ENCODE measurements at regions not wholly inside any gene's neighbourhood (a gene's known extent, or its start where the extent isn't known, plus 50 kb on each side); places are given as distances from the start of the nearest gene placed in this dataset.

- TF ChIP-seq TCF7L2 (IDR thresholded peaks at IDR 0.05; ENCODE audit: low read depth, low read length) (no peak), POLR2AphosphoS5 (IDR thresholded peaks at IDR 0.05; ENCODE audit: low read depth, low read length) (no peak), CTCF (IDR thresholded peaks at IDR 0.05) (no peak), SIN3A (IDR thresholded peaks at IDR 0.05; ENCODE audit: borderline replicate concordance, insufficient read depth, low read depth, low read length) (no peak), REST (IDR thresholded peaks at IDR 0.05; ENCODE audit: insufficient read depth in 1 of 2, low read depth in 2 of 2, low read length in 1 of 2) (no peak)
- no peaks in the 10 kb centered on the region for H3K4me1 ChIP-seq (ENCODE audit: control insufficient read depth, insufficient read depth, low read length)
- H3K27ac ChIP-seq (ENCODE audit: low read length), result no peak overlapping the region
- POLR2A ChIA-PET, result no interaction called here
- ATAC-seq (no peak), DNase-seq (ENCODE audit: low read depth, low spot score) (no peak)
- H3K9me3 ChIP-seq (ENCODE audit: control insufficient read depth, insufficient read depth, low read depth, low read length), result no peaks in the 10 kb centered on the region
- CTCF ChIA-PET, result no interaction called here
- H3K4me3 ChIP-seq (ENCODE audit: low read depth in 2 of 2, low read length in 2 of 2), result no peak overlapping the region
- intact Hi-C loops (cut with micrococcal nuclease; ENCODE audit: unreplicated experiment) (no loop called here), in situ Hi-C loops (cut with HindIII; ENCODE audit: low pct_unique_long_range_greater_than_20kb, low sequenced_read_pairs) (no loop called here)
- no peaks in the 10 kb centered on the region for H3K27me3 ChIP-seq (ENCODE audit: control insufficient read depth, insufficient read depth, low read length)
- no peaks in the 10 kb centered on the region for H3K36me3 ChIP-seq (ENCODE audit: control insufficient read depth, insufficient read depth, low read length)
- no TSS peak for BruUV-seq (replicated peaks)
Measured at GRCh38 chr2:67213270-67213670, 183.9 kb upstream of the ETAA1 start.

GRCh38 chr2:67213677-67214402 is 183.3 kb upstream of the ETAA1 start:
- TF ChIP-seq SIN3A (IDR thresholded peaks at IDR 0.05; ENCODE audit: borderline replicate concordance, insufficient read depth, low read depth, low read length) (no peak), POLR2AphosphoS5 (IDR thresholded peaks at IDR 0.05; ENCODE audit: low read depth, low read length) (no peak), REST (IDR thresholded peaks at IDR 0.05; ENCODE audit: insufficient read depth in 1 of 2, low read depth in 2 of 2, low read length in 1 of 2) (no peak), CTCF (IDR thresholded peaks at IDR 0.05) (no peak)
- Histone ChIP-seq H3K9me3 (ENCODE audit: control insufficient read depth, insufficient read depth, low read depth, low read length) (no peaks in the 10 kb centered on the region), H3K4me1 (ENCODE audit: control insufficient read depth, insufficient read depth, low read length) (no peaks in the 10 kb centered on the region), H3K4me3 (ENCODE audit: low read depth in 2 of 2, low read length in 2 of 2) (no peak overlapping the region), H3K27ac (ENCODE audit: low read length) (no peak overlapping the region), H3K27me3 (ENCODE audit: control insufficient read depth, insufficient read depth, low read length) (no peaks in the 10 kb centered on the region), H3K36me3 (ENCODE audit: control insufficient read depth, insufficient read depth, low read length) (no peaks in the 10 kb centered on the region)
- CTCF ChIA-PET, result no interaction called here
- DNase-seq (ENCODE audit: low read depth, low spot score) (no peak), ATAC-seq (no peak)
- no TSS peak for BruUV-seq (replicated peaks)
- intact Hi-C loops (cut with micrococcal nuclease; ENCODE audit: unreplicated experiment), result no loop called here
- POLR2A ChIA-PET, result no interaction called here
- in situ Hi-C loops (cut with HindIII; ENCODE audit: low pct_unique_long_range_greater_than_20kb, low sequenced_read_pairs), result no loop called here
